T-helper 1 cell treated with Interleukin-12 subunit alpha and Interleukin-12 subunit beta and Interleukin-4 antibody, amounts not matched to agents 30 μg/mL and 1 μg/mL, for 36 hours (primary cell): ENCODE measurements at regions not wholly inside any gene's neighbourhood (a gene's known extent, or its start where the extent isn't known, plus 50 kb on each side); places are given as distances from the start of the nearest gene placed in this dataset.

ENCODE experiments used
- H3K27ac Mint-ChIP-seq: one replicate; pipeline ENCODE4 v1.8.0; 2021; ENCODE audit warnings: mild to moderate bottlenecking, mixed read lengths
- H3K27me3 Mint-ChIP-seq: one replicate; pipeline ENCODE4 v1.8.0; 2021; ENCODE audit warnings: low read depth, mixed read lengths
- H3K36me3 Mint-ChIP-seq: one replicate; pipeline ENCODE4 v1.8.0; 2021; ENCODE audit warnings: low read depth, mixed read lengths
- H3K4me1 Mint-ChIP-seq: one replicate; pipeline ENCODE4 v1.8.0; 2021; ENCODE audit warnings: low read depth, mixed read lengths
- H3K4me3 Mint-ChIP-seq: one replicate; pipeline ENCODE4 v1.8.0; 2021; ENCODE audit warnings: mild to moderate bottlenecking, moderate library complexity, mixed read lengths
- H3K9me3 Mint-ChIP-seq: one replicate; pipeline ENCODE4 v1.8.0; 2021; ENCODE audit warnings: mixed read lengths

- Mint-ChIP-seq H3K27me3 (no peaks in the 10 kb centered on the region), H3K4me3 (no peak overlapping the region), H3K27ac (no peak overlapping the region), H3K36me3 (no peaks in the 10 kb centered on the region), H3K9me3 (no peaks in the 10 kb centered on the region), H3K4me1 (no peaks in the 10 kb centered on the region)
These were observed 137.8 kb upstream of the GYPC start for GRCh38 chr2:126518196-126518595.

GRCh38 chr2:126527836-126528490, 128.0 kb upstream of the GYPC start:
- Mint-ChIP-seq H3K27ac (no peak overlapping the region), H3K9me3 (no peaks in the 10 kb centered on the region), H3K27me3 (no peaks in the 10 kb centered on the region), H3K36me3 (no peaks in the 10 kb centered on the region), H3K4me1 (no peaks in the 10 kb centered on the region), H3K4me3 (no peak overlapping the region)

- H3K4me3 Mint-ChIP-seq: no peak overlapping the region
- H3K36me3 Mint-ChIP-seq: no peaks in the 10 kb centered on the region
- no peaks in the 10 kb centered on the region for H3K27me3 Mint-ChIP-seq
These were observed 124.9 kb upstream of the GYPC start for GRCh38 chr2:126531029-126531428.

GRCh38 chr2:126534478-126534877, 121.5 kb upstream of the GYPC start:
- Mint-ChIP-seq H3K27ac (peak overlapping the region; percentile 45), H3K27me3 (no peaks in the 10 kb centered on the region), H3K4me3 (no peak overlapping the region), H3K9me3 (peaks cover 2% of the 10 kb centered on the region), H3K4me1 (peaks cover 7% of the 10 kb centered on the region), H3K36me3 (no peaks in the 10 kb centered on the region)

More at GRCh38 chr2:126531029-126531428, 124.9 kb upstream of the GYPC start:
- Mint-ChIP-seq H3K27ac (no peak overlapping the region), H3K4me1 (peaks cover 7% of the 10 kb centered on the region), H3K9me3 (no peaks in the 10 kb centered on the region)

- no peak overlapping the region for H3K4me3 Mint-ChIP-seq
- H3K9me3 Mint-ChIP-seq: peaks cover 5% of the 10 kb centered on the region
- peaks cover 7% of the 10 kb centered on the region for H3K4me1 Mint-ChIP-seq
- H3K27me3 Mint-ChIP-seq: no peaks in the 10 kb centered on the region
- H3K27ac Mint-ChIP-seq: no peak overlapping the region
- H3K36me3 Mint-ChIP-seq: no peaks in the 10 kb centered on the region
These were observed 120.5 kb upstream of the GYPC start for GRCh38 chr2:126535408-126535807.

GRCh38 chr2:126536605-126537200, 119.3 kb upstream of the GYPC start:
- no peaks in the 10 kb centered on the region for H3K27me3 Mint-ChIP-seq
- peaks cover 5% of the 10 kb centered on the region for H3K9me3 Mint-ChIP-seq
- H3K36me3 Mint-ChIP-seq: no peaks in the 10 kb centered on the region
- H3K27ac Mint-ChIP-seq: no peak overlapping the region
- H3K4me3 Mint-ChIP-seq: no peak overlapping the region
- H3K4me1 Mint-ChIP-seq: peaks cover 7% of the 10 kb centered on the region

- no peak overlapping the region for H3K27ac Mint-ChIP-seq
- peaks cover 6% of the 10 kb centered on the region for H3K4me1 Mint-ChIP-seq
- peaks cover 22% of the 10 kb centered on the region for H3K9me3 Mint-ChIP-seq
- no peak overlapping the region for H3K4me3 Mint-ChIP-seq
- peaks cover 2% of the 10 kb centered on the region for H3K36me3 Mint-ChIP-seq
- H3K27me3 Mint-ChIP-seq: no peaks in the 10 kb centered on the region
These were observed 116.9 kb upstream of the GYPC start for GRCh38 chr2:126539101-126539500.

GRCh38 chr2:126542247-126542646, 113.7 kb upstream of the GYPC start:
- Mint-ChIP-seq H3K36me3 (peaks cover 2% of the 10 kb centered on the region), H3K27me3 (peaks cover 9% of the 10 kb centered on the region)

GRCh38 chr2:126543081-126543480, 112.9 kb upstream of the GYPC start:
- H3K4me3 Mint-ChIP-seq: no peak overlapping the region
- H3K36me3 Mint-ChIP-seq: peaks cover 2% of the 10 kb centered on the region
- no peak overlapping the region for H3K27ac Mint-ChIP-seq
- no peaks in the 10 kb centered on the region for H3K4me1 Mint-ChIP-seq
- H3K9me3 Mint-ChIP-seq: peaks cover 22% of the 10 kb centered on the region
- peaks cover 9% of the 10 kb centered on the region for H3K27me3 Mint-ChIP-seq

More at GRCh38 chr2:126542247-126542646, 113.7 kb upstream of the GYPC start:
- no peak overlapping the region for H3K27ac Mint-ChIP-seq
- H3K4me3 Mint-ChIP-seq: no peak overlapping the region
- no peaks in the 10 kb centered on the region for H3K4me1 Mint-ChIP-seq
- H3K9me3 Mint-ChIP-seq: peaks cover 22% of the 10 kb centered on the region

GRCh38 chr2:126558029-126558428, 97.9 kb upstream of the GYPC start:
- Mint-ChIP-seq H3K4me3 (no peak overlapping the region), H3K36me3 (no peaks in the 10 kb centered on the region), H3K9me3 (no peaks in the 10 kb centered on the region), H3K27ac (no peak overlapping the region), H3K4me1 (no peaks in the 10 kb centered on the region), H3K27me3 (peaks cover 6% of the 10 kb centered on the region)

- no peaks in the 10 kb centered on the region for H3K9me3 Mint-ChIP-seq
These were observed 87.2 kb upstream of the GYPC start for GRCh38 chr2:126568734-126569133.

GRCh38 chr2:126571403-126571802, 84.6 kb upstream of the GYPC start:
- H3K27ac Mint-ChIP-seq: no peak overlapping the region
- H3K27me3 Mint-ChIP-seq: no peaks in the 10 kb centered on the region
- no peak overlapping the region for H3K4me3 Mint-ChIP-seq
- no peaks in the 10 kb centered on the region for H3K36me3 Mint-ChIP-seq
- no peaks in the 10 kb centered on the region for H3K4me1 Mint-ChIP-seq
- H3K9me3 Mint-ChIP-seq: no peaks in the 10 kb centered on the region

More at GRCh38 chr2:126568734-126569133, 87.2 kb upstream of the GYPC start:
- Mint-ChIP-seq H3K27me3 (no peaks in the 10 kb centered on the region), H3K27ac (no peak overlapping the region), H3K4me1 (no peaks in the 10 kb centered on the region), H3K36me3 (no peaks in the 10 kb centered on the region), H3K4me3 (no peak overlapping the region)

- no peak overlapping the region for H3K27ac Mint-ChIP-seq
- no peaks in the 10 kb centered on the region for H3K9me3 Mint-ChIP-seq
- H3K36me3 Mint-ChIP-seq: no peaks in the 10 kb centered on the region
- peaks cover 3% of the 10 kb centered on the region for H3K27me3 Mint-ChIP-seq
- H3K4me1 Mint-ChIP-seq: no peaks in the 10 kb centered on the region
- no peak overlapping the region for H3K4me3 Mint-ChIP-seq
These were observed 80.3 kb upstream of the GYPC start for GRCh38 chr2:126575631-126576030.

GRCh38 chr2:126579868-126580267, 76.1 kb upstream of the GYPC start:
- H3K27me3 Mint-ChIP-seq: peaks cover 3% of the 10 kb centered on the region
- H3K4me1 Mint-ChIP-seq: no peaks in the 10 kb centered on the region
- H3K4me3 Mint-ChIP-seq: no peak overlapping the region
- H3K36me3 Mint-ChIP-seq: no peaks in the 10 kb centered on the region
- no peak overlapping the region for H3K27ac Mint-ChIP-seq
- H3K9me3 Mint-ChIP-seq: no peaks in the 10 kb centered on the region

GRCh38 chr2:126586317-126586716, 69.6 kb upstream of the GYPC start:
- H3K36me3 Mint-ChIP-seq: no peaks in the 10 kb centered on the region
- H3K4me3 Mint-ChIP-seq: no peak overlapping the region
- no peaks in the 10 kb centered on the region for H3K4me1 Mint-ChIP-seq
- H3K9me3 Mint-ChIP-seq: no peaks in the 10 kb centered on the region
- no peak overlapping the region for H3K27ac Mint-ChIP-seq
- H3K27me3 Mint-ChIP-seq: no peaks in the 10 kb centered on the region
